ENCODE measurements at regions not wholly inside any gene's neighbourhood (a gene's known extent, or its start where the extent isn't known, plus 50 kb on each side); places are given as distances from the start of the nearest gene placed in this dataset.

GRCh38 chrX:15963858-15964257 lies 109.2 kb upstream of the AP1S2 start:
- Mint-ChIP-seq H3K4me1 (ENCODE audit: low read depth in 2 of 2) (no peaks in the 10 kb centered on the region), H3K9me3 (no peaks in the 10 kb centered on the region), H3K27ac (no peak overlapping the region), H3K27me3 (peaks cover 6 to 22% of the 10 kb centered on the region in 2 donors), H3K4me3 (no peak overlapping the region), H3K36me3 (no peaks in the 10 kb centered on the region)
- DNase-seq (ENCODE audit: low spot score) (no peak), ATAC-seq (no peak)

DNA sequence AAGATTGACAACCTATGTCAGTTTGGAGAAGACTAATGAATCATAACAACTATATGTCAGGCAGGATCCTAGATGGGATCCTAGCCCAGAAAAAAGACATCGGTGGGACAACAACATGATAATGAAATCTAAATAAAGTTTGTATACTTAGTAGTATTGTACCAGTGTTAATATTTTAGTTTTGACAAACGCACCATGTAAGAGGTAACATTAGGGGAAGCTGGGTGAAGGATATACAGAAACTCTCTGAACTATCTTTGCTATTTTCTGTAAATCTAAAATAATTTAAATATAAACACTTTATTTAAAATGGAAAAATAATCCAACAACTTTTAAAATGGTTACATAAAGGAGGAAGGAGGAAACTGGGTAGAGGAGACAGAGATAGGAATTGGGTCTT lies 105.6 kb upstream of the AP1S2 start:
- no peaks in the 10 kb centered on the region for H3K9me3 Mint-ChIP-seq
- H3K36me3 Mint-ChIP-seq = no peaks in the 10 kb centered on the region
- H3K4me1 Mint-ChIP-seq (ENCODE audit: low read depth in 2 of 2) = no peaks in the 10 kb centered on the region
- ATAC-seq (no peak), DNase-seq (ENCODE audit: low spot score) (no peak)
- no peak overlapping the region for H3K27ac Mint-ChIP-seq
- no peak overlapping the region for H3K4me3 Mint-ChIP-seq
- peaks cover 0 to 17% of the 10 kb centered on the region in 2 donors for H3K27me3 Mint-ChIP-seq

DNA sequence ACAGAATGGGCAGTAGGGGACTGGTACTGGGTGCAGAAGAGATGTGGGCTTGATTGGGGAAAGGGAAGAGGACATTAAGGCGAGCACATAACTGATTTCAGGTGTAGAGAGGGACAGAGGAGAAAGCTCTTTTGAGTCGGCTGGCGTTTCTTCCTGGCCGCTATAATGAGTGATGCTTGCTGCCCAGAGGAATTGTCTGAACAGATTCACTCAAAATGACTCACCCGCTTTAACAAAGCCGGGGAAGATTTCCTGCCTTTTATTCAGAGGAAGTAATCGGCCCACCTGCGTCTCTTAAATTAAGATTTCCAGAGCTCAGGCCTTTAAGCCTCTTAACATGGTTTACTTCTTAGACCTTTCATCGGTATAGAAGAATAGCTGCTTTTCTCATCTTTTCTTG lies 102.1 kb upstream of the AP1S2 start:
- no peaks in the 10 kb centered on the region for H3K36me3 Mint-ChIP-seq
- H3K27me3 Mint-ChIP-seq = peaks cover under 1 to 15% of the 10 kb centered on the region in 2 donors
- no peak overlapping the region for H3K4me3 Mint-ChIP-seq
- H3K27ac Mint-ChIP-seq = no peak overlapping the region
- ATAC-seq (no peak), DNase-seq (ENCODE audit: low spot score) (no peak)
- no peaks in the 10 kb centered on the region for H3K4me1 Mint-ChIP-seq (ENCODE audit: low read depth in 2 of 2)
- H3K9me3 Mint-ChIP-seq = no peaks in the 10 kb centered on the region

DNA sequence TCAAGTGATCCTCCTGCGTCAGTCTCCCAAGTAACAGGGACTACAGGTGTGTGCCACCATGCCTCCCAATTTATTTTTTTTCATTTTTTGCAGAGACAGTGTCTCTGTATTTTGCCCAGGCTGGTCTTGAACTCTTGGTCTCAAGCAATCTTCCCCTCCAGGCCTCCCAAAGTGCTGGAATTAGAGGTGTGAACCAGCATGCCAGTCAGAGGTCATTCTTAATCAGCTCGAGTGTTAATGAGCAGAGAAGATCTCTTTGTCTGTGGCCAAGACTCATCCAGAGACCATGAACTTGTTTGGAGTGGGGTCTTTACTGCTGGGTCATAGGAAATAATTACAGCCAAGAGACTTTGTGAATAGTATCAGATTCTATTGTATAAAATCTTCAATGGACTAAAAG lies 99.2 kb upstream of the AP1S2 start:
- Mint-ChIP-seq H3K27me3 (peaks cover 10 to 22% of the 10 kb centered on the region in 2 donors), H3K27ac (no peak overlapping the region), H3K4me1 (ENCODE audit: low read depth in 2 of 2) (no peaks in the 10 kb centered on the region), H3K4me3 (no peak overlapping the region), H3K36me3 (no peaks in the 10 kb centered on the region), H3K9me3 (no peaks in the 10 kb centered on the region)
- ATAC-seq = no peak
- DNase-seq (ENCODE audit: low spot score) = no peak

- H3K9me3 Mint-ChIP-seq = no peaks in the 10 kb centered on the region
- no peak for ATAC-seq
- no peak overlapping the region for H3K4me3 Mint-ChIP-seq
These were observed 97.6 kb upstream of the AP1S2 start for GRCh38 chrX:15952212-15952611.

DNA sequence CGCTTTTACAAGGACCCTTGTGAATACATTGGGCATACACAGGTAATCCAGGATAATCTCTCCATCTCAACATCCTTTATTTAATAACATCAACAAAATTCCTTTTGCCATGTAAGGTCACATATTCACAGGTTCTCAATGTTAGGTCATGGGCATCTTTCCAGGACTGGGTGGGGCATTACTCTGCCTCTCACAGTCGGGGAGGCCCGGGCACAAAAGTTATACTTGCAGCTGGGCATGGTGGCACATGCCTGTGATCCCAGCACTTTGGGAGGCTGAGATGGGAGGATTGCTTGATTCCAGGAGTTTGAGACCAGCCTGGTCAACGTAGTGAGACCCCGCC lies 93.7 kb upstream of the AP1S2 start:
- H3K27ac Mint-ChIP-seq = no peak overlapping the region
- ATAC-seq = no peak
- no peaks in the 10 kb centered on the region for H3K9me3 Mint-ChIP-seq

More at GRCh38 chrX:15952212-15952611, 97.6 kb upstream of the AP1S2 start:
- no peak for DNase-seq (ENCODE audit: low spot score)
- Mint-ChIP-seq H3K27me3 (peaks cover 10 to 31% of the 10 kb centered on the region in 2 donors), H3K27ac (no peak overlapping the region), H3K4me1 (ENCODE audit: low read depth in 2 of 2) (no peaks in the 10 kb centered on the region), H3K36me3 (no peaks in the 10 kb centered on the region)

GRCh38 chrX:15947648-15948317 lies 93.2 kb upstream of the AP1S2 start:
- no peaks in the 10 kb centered on the region for H3K4me1 Mint-ChIP-seq (ENCODE audit: low read depth in 2 of 2)
- ATAC-seq = no peak

More for the DNA sequence above, 93.7 kb upstream of the AP1S2 start:
- Mint-ChIP-seq H3K4me3 (no peak overlapping the region), H3K27me3 (peaks cover 10 to 45% of the 10 kb centered on the region in 2 donors), H3K4me1 (ENCODE audit: low read depth in 2 of 2) (no peaks in the 10 kb centered on the region), H3K36me3 (no peaks in the 10 kb centered on the region)
- DNase-seq (ENCODE audit: low spot score) = no peak

GRCh38 chrX:15946783-15947580 lies 92.4 kb upstream of the AP1S2 start:
- no peak overlapping the region for H3K4me3 Mint-ChIP-seq
- H3K4me1 Mint-ChIP-seq (ENCODE audit: low read depth in 2 of 2) = no peaks in the 10 kb centered on the region
- peak in 1 of 2 donors; percentile 45 for ATAC-seq
- no peak for DNase-seq (ENCODE audit: low spot score)
- no peaks in the 10 kb centered on the region for H3K36me3 Mint-ChIP-seq
- no peaks in the 10 kb centered on the region for H3K9me3 Mint-ChIP-seq
- H3K27me3 Mint-ChIP-seq = peaks cover 10 to 45% of the 10 kb centered on the region in 2 donors
- H3K27ac Mint-ChIP-seq = no peak overlapping the region

More at GRCh38 chrX:15947648-15948317, 93.2 kb upstream of the AP1S2 start:
- H3K9me3 Mint-ChIP-seq = no peaks in the 10 kb centered on the region
- no peak for DNase-seq (ENCODE audit: low spot score)
- no peaks in the 10 kb centered on the region for H3K36me3 Mint-ChIP-seq
- peaks cover 10 to 43% of the 10 kb centered on the region in 2 donors for H3K27me3 Mint-ChIP-seq
- H3K4me3 Mint-ChIP-seq = no peak overlapping the region
- no peak overlapping the region for H3K27ac Mint-ChIP-seq

DNA sequence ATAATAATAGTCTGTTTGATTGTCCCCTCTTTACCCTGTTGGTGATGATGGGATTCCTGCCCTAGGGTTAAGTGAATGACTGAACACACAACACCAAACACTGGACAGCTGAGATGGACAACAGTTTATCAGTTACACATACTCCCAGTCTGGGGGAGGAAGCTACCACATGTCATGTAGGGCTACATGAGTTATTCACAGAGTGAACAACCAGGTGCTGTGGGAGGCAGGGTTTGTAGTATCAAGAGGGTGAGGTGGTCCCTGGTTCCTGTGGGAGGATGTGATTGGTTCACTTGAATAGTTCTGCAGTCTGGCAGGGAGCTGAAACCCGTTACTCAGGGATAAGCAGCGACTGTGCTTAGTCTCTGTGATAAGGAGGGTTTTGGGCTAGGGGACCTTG lies 88.8 kb upstream of the AP1S2 start:
- Mint-ChIP-seq H3K9me3 (peaks cover 7% of the 10 kb centered on the region), H3K27me3 (peaks cover 0 to 37% of the 10 kb centered on the region in 2 donors), H3K4me1 (ENCODE audit: low read depth in 2 of 2) (peaks cover 0 to 5% of the 10 kb centered on the region in 2 donors), H3K27ac (no peak overlapping the region), H3K36me3 (no peaks in the 10 kb centered on the region), H3K4me3 (no peak overlapping the region)
- ATAC-seq (no peak), DNase-seq (ENCODE audit: low spot score) (no peak)

- H3K4me3 Mint-ChIP-seq = no peak overlapping the region
- no peaks in the 10 kb centered on the region for H3K36me3 Mint-ChIP-seq
- DNase-seq (ENCODE audit: low spot score) = no peak
- no peak for ATAC-seq
- no peak overlapping the region for H3K27ac Mint-ChIP-seq
- peaks cover 0 to 33% of the 10 kb centered on the region in 2 donors for H3K27me3 Mint-ChIP-seq
- peaks cover 0 to 5% of the 10 kb centered on the region in 2 donors for H3K4me1 Mint-ChIP-seq (ENCODE audit: low read depth in 2 of 2)
- H3K9me3 Mint-ChIP-seq = peaks cover 7% of the 10 kb centered on the region
These were observed 87.7 kb upstream of the AP1S2 start for GRCh38 chrX:15942307-15942706.

DNA sequence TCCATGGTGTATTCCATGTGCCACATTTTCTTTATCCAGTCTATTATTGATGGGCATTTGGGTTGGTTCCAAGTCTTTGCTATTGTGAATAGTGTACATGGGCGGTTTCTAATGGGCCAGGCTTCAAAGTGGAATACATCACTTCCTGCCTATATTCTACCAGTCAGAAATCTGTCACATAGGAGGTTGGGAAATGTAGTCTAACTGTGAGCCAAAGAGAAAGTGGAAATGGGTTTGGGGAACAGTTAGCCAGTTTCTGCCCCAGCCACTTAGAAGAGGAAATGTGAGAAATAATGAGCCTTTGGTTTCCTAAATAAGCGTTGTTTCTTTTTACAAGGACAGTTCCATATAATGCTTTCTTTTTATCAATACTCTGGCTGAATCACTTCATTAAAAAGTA lies 85.1 kb upstream of the AP1S2 start:
- H3K4me1 Mint-ChIP-seq (ENCODE audit: low read depth in 2 of 2) = peaks cover 0 to 11% of the 10 kb centered on the region in 2 donors
- ATAC-seq = peak; percentile 41 to 71
- no peak overlapping the region for H3K4me3 Mint-ChIP-seq

DNA sequence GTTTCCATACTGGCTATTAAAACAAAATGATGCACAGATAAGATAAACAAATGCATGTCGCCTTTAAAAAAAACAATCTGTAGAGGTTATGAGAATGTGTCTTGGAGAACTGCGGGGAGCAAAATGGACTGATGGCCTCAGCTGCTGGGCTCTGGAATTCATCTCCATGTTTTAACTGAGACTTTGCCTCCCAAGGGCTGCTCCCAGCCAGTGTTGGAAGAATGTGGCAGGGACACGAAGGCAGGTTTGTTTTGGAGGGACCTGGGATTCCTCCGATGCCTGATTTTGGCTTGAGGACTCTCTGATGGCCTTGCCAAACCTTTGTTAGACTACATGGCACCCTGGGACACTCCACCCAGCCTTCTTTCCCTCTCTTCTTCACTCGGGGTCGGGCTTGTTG lies 83.5 kb upstream of the AP1S2 start:
- Mint-ChIP-seq H3K4me1 (ENCODE audit: low read depth in 2 of 2) (peaks cover 0 to 11% of the 10 kb centered on the region in 2 donors), H3K9me3 (peaks cover 7% of the 10 kb centered on the region), H3K27me3 (peaks cover 12 to 30% of the 10 kb centered on the region in 2 donors), H3K27ac (no peak overlapping the region), H3K4me3 (no peak overlapping the region), H3K36me3 (no peaks in the 10 kb centered on the region)
- no peak for ATAC-seq
- no peak for DNase-seq (ENCODE audit: low spot score)

More for the DNA sequence above, 85.1 kb upstream of the AP1S2 start:
- DNase-seq (ENCODE audit: low spot score) = no peak
- H3K9me3 Mint-ChIP-seq = peaks cover 7% of the 10 kb centered on the region
- no peaks in the 10 kb centered on the region for H3K36me3 Mint-ChIP-seq
- no peak overlapping the region for H3K27ac Mint-ChIP-seq
- H3K27me3 Mint-ChIP-seq = peaks cover 6 to 33% of the 10 kb centered on the region in 2 donors

DNA sequence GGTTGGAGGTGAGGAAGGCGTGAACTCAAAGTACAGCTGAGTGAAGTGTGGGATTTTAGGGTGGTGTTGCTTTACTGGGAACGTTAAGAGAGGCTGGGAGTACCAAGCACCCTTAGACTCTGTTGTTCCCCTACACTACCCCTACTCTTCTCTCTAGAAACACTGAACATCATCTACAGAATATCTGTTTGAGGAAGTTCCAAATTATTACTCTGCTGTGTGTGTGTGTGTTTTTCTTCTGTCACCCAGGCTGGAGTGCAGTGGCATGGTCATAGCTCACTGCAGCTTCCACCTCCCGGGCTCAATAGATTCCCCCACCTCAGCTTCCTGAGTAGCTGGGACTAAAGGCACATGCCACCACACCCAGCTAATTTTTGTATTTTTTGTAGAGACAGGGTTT lies 76.7 kb upstream of the AP1S2 start:
- H3K9me3 Mint-ChIP-seq = no peaks in the 10 kb centered on the region
- ATAC-seq = no peak
- H3K4me1 Mint-ChIP-seq (ENCODE audit: low read depth in 2 of 2) = peaks cover 0 to 5% of the 10 kb centered on the region in 2 donors
- no peaks in the 10 kb centered on the region for H3K36me3 Mint-ChIP-seq
- H3K27me3 Mint-ChIP-seq = peaks cover 35 to 40% of the 10 kb centered on the region in 2 donors
- H3K4me3 Mint-ChIP-seq = no peak overlapping the region
- no peak overlapping the region for H3K27ac Mint-ChIP-seq
- DNase-seq (ENCODE audit: low spot score) = no peak

GRCh38 chrX:15930585-15930984 lies 76.0 kb upstream of the AP1S2 start:
- no peaks in the 10 kb centered on the region for H3K36me3 Mint-ChIP-seq
- DNase-seq (ENCODE audit: low spot score) (no peak), ATAC-seq (no peak)
- H3K4me3 Mint-ChIP-seq = no peak overlapping the region
- no peak overlapping the region for H3K27ac Mint-ChIP-seq
- no peaks in the 10 kb centered on the region for H3K9me3 Mint-ChIP-seq
- H3K4me1 Mint-ChIP-seq (ENCODE audit: low read depth in 2 of 2) = no peaks in the 10 kb centered on the region
- H3K27me3 Mint-ChIP-seq = peaks cover 31 to 38% of the 10 kb centered on the region in 2 donors
